Liver (tissue), 8 donors: ENCODE measurements at regions not wholly inside any gene's neighbourhood (a gene's known extent, or its start where the extent isn't known, plus 50 kb on each side); places are given as distances from the start of the nearest gene placed in this dataset.

Experiments used
- DNase-seq: peaks from one replicate; pipeline ENCODE4 v3.0.0-alpha.2; 2017; ENCODE audit warnings: low spot score
- H3K27ac ChIP-seq, 2 donors: one replicate each; pipeline ENCODE4 v1.7.0; 2013; ENCODE audit warnings: inconsistent platforms in 2 of 2, low read length in 2 of 2, control low read depth in 1 of 2, low read depth in 1 of 2, mild to moderate bottlenecking in 1 of 2
- H3K27me3 ChIP-seq, 4 donors: one replicate each; pipeline versions ENCODE4 v1.6.1 to v1.7.0; 2013; ENCODE audit warnings: low read length in 3 of 4, inconsistent platforms in 1 of 4, mild to moderate bottlenecking in 1 of 4, moderate library complexity in 1 of 4; ENCODE audit not compliant: control insufficient read depth in 4 of 4, insufficient read depth in 4 of 4
- H3K36me3 ChIP-seq, 4 donors: one replicate each; pipeline versions ENCODE4 v1.6.1 to v1.7.0; 2013; ENCODE audit warnings: low read length in 3 of 4, mild to moderate bottlenecking in 3 of 4, low read depth in 1 of 4, moderate library complexity in 1 of 4; ENCODE audit not compliant: control insufficient read depth in 4 of 4, insufficient read depth in 3 of 4
- H3K4me1 ChIP-seq, 4 donors: one replicate each; pipeline versions ENCODE4 v1.6.1 to v1.7.0; 2013; ENCODE audit warnings: low read length in 3 of 4, mild to moderate bottlenecking in 3 of 4, moderate library complexity in 1 of 4; ENCODE audit not compliant: control insufficient read depth in 4 of 4, insufficient read depth in 4 of 4
- H3K4me3 ChIP-seq, 3 donors: one replicate each; pipeline versions ENCODE4 v1.6.1 to v1.7.0; 2013; ENCODE audit warnings: low read length in 3 of 3, control low read depth in 1 of 3, low read depth in 1 of 3, mild to moderate bottlenecking in 1 of 3
- H3K9ac ChIP-seq, 2 donors: one replicate each; pipeline ENCODE4 v1.7.0; 2013; ENCODE audit warnings: low read length in 2 of 2, mild to moderate bottlenecking in 2 of 2, moderate library complexity in 2 of 2, control low read depth in 1 of 2, low read depth in 1 of 2
- H3K9me3 ChIP-seq, 4 donors: one replicate each; pipeline versions ENCODE4 v1.6.1 to v1.7.0; 2013; ENCODE audit warnings: low read length in 3 of 4; ENCODE audit not compliant: control insufficient read depth in 4 of 4
- EGR1 ChIP-seq, 2 donors: IDR thresholded peaks; 2 replicates each; pipeline ENCODE4 v1.6.1; 2016 to 2018; ENCODE audit warnings: antibody characterized with exemption in 2 of 2, low read depth in 2 of 2
- FOXA1 ChIP-seq: IDR thresholded peaks from 2 replicates; pipeline ENCODE4 v1.6.1; 2016; ENCODE audit warnings: antibody characterized with exemption
- FOXA2 ChIP-seq: IDR thresholded peaks from 2 replicates; pipeline ENCODE4 v1.6.1; 2016; ENCODE audit warnings: antibody characterized with exemption
- GABPA ChIP-seq, 2 donors: IDR thresholded peaks in 1 of 2; conservative IDR thresholded peaks in 1 of 2; 2 replicates each; pipeline ENCODE4 v1.6.1; 2016; ENCODE audit warnings: antibody characterized with exemption in 2 of 2, mild to moderate bottlenecking in 1 of 2, moderate library complexity in 1 of 2
- HNF4A ChIP-seq, 2 donors: conservative IDR thresholded peaks; 2 replicates each; pipeline ENCODE4 v1.6.1; 2016; ENCODE audit warnings: antibody characterized with exemption in 2 of 2, mild to moderate bottlenecking in 2 of 2
- HNF4G ChIP-seq: IDR thresholded peaks from 2 replicates; pipeline ENCODE4 v1.6.1; 2016; ENCODE audit warnings: antibody characterized with exemption
- JUND ChIP-seq, 2 donors: IDR thresholded peaks; 2 replicates each; pipeline ENCODE4 v1.6.1; 2016; ENCODE audit warnings: antibody characterized with exemption in 2 of 2
- NR2F2 ChIP-seq: IDR thresholded peaks from 2 replicates; pipeline ENCODE4 v1.6.1; 2016; ENCODE audit warnings: antibody characterized with exemption
- RAD21 ChIP-seq, 2 donors: IDR thresholded peaks; 2 replicates each; pipeline ENCODE4 v1.6.1; 2016; ENCODE audit warnings: antibody characterized with exemption in 2 of 2, mild to moderate bottlenecking in 2 of 2
- RXRA ChIP-seq, 2 donors: IDR thresholded peaks; 2 replicates each; pipeline ENCODE4 v1.6.1; 2017 to 2018; ENCODE audit warnings: antibody characterized with exemption in 2 of 2, mild to moderate bottlenecking in 1 of 2
- SP1 ChIP-seq: IDR thresholded peaks from 2 replicates; pipeline ENCODE4 v1.6.1; 2018; ENCODE audit warnings: antibody characterized with exemption, mild to moderate bottlenecking
- TAF1 ChIP-seq: conservative IDR thresholded peaks from 2 replicates; pipeline ENCODE4 v1.6.1; 2016; ENCODE audit warnings: antibody characterized with exemption, mild to moderate bottlenecking
- YY1 ChIP-seq: IDR thresholded peaks from 2 replicates; pipeline ENCODE4 v1.6.1; 2016; ENCODE audit warnings: antibody characterized with exemption, mild to moderate bottlenecking
- WGBS: extraction: QIAGEN DNeasy Blood & Tissue Kit; methylation state at CpG from one replicate; pipeline ENCODE4 v1.1.7; 2013; 5-methylcytosine and 5-hydroxymethylcytosine counted together
- TF ChIP-seq, protein P1 (sequence below): IDR thresholded peaks from 2 replicates; pipeline ENCODE4 v1.6.1; 2016; ENCODE audit warnings: antibody characterized with exemption
- TF ChIP-seq, protein P2 (sequence below): IDR thresholded peaks from 2 replicates; pipeline ENCODE4 v1.6.1; 2016; ENCODE audit warnings: antibody characterized with exemption, mild to moderate bottlenecking
- TF ChIP-seq, protein P3 (sequence below): fragments of 150-350 bp; IDR thresholded peaks from 2 replicates; pipeline ENCODE4 v1.5.1; 2017; ENCODE audit warnings: improper control_type of control experiment, low read depth, low read length; ENCODE audit not compliant: missing input control
- TF ChIP-seq, protein P4 (sequence below): IDR thresholded peaks from 2 replicates; pipeline ENCODE4 v1.6.1; 2016; ENCODE audit warnings: antibody characterized with exemption
- TF ChIP-seq, protein P5 (sequence below): IDR thresholded peaks from 2 replicates; pipeline ENCODE4 v1.6.1; 2016; ENCODE audit warnings: antibody characterized with exemption
- donor health status: healthy.
- donor health status: healthy.
- donor health status: healthy.
- donor health status: healthy.
- donor health status: healthy.

DNA sequence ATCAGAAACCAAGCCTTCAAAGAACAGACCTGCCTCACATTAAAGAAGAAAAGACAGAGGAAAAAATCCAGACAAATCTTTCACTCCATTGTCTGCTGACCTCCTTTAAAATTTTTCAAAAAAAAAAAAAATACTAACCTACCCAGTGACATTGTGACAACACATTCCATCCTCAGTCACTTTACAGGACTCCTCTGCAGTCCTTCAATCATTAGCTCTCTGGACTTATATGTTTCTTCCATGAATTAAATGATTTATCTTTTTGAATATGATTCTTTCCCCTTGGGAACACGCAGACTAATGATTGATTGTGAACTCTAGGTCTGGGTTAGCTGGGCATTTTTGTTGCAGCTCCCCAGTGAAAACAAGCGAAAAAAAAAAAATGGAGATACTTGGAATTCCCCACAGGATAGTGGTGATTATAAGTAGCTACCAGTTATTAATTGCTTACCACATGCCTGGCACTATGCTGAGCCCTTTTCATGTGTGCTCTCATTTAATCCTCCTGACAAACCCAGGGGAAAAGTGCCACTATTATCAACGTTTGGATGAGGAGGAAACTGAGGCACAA lies 261.3 kb upstream of the NCKAP5 start:
- no peak overlapping the region for H3K4me3 ChIP-seq

More for the DNA sequence above, 261.3 kb upstream of the NCKAP5 start:
- Histone ChIP-seq H3K4me1 (peaks cover 0 to 3% (median 0%) of the 10 kb centered on the region in 4 donors), H3K36me3 (no peaks in the 10 kb centered on the region), H3K27ac (no peak overlapping the region), H3K27me3 (no peaks in the 10 kb centered on the region), H3K9me3 (no peaks in the 10 kb centered on the region), H3K9ac (no peak overlapping the region)
- WGBS, result 50% methylated on average over 3 of the region's 3 CpGs
- DNase-seq, result no peak
- TF ChIP-seq JUND (IDR thresholded peaks at IDR 0.05) (no peak), TAF1 (no peak), HNF4G (no peak), RAD21 (IDR thresholded peaks at IDR 0.05) (no peak), FOXA2 (no peak), NR2F2 (no peak), RXRA (IDR thresholded peaks at IDR 0.05) (no peak), EGR1 (IDR thresholded peaks at IDR 0.05; ENCODE audit: low read depth in 2 of 2) (no peak), GABPA (IDR thresholded peaks at IDR 0.05 in 1 of 2, conservative IDR thresholded peaks at IDR 0.05 in 1 of 2) (no peak), SP1 (no peak), YY1 (no peak), FOXA1 (no peak), HNF4A (conservative IDR thresholded peaks at IDR 0.05) (no peak)
- TF ChIP-seq, protein P1, sequence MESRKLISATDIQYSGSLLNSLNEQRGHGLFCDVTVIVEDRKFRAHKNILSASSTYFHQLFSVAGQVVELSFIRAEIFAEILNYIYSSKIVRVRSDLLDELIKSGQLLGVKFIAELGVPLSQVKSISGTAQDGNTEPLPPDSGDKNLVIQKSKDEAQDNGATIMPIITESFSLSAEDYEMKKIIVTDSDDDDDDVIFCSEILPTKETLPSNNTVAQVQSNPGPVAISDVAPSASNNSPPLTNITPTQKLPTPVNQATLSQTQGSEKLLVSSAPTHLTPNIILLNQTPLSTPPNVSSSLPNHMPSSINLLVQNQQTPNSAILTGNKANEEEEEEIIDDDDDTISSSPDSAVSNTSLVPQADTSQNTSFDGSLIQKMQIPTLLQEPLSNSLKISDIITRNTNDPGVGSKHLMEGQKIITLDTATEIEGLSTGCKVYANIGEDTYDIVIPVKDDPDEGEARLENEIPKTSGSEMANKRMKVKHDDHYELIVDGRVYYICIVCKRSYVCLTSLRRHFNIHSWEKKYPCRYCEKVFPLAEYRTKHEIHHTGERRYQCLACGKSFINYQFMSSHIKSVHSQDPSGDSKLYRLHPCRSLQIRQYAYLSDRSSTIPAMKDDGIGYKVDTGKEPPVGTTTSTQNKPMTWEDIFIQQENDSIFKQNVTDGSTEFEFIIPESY, result no peak
- TF ChIP-seq, protein P2, sequence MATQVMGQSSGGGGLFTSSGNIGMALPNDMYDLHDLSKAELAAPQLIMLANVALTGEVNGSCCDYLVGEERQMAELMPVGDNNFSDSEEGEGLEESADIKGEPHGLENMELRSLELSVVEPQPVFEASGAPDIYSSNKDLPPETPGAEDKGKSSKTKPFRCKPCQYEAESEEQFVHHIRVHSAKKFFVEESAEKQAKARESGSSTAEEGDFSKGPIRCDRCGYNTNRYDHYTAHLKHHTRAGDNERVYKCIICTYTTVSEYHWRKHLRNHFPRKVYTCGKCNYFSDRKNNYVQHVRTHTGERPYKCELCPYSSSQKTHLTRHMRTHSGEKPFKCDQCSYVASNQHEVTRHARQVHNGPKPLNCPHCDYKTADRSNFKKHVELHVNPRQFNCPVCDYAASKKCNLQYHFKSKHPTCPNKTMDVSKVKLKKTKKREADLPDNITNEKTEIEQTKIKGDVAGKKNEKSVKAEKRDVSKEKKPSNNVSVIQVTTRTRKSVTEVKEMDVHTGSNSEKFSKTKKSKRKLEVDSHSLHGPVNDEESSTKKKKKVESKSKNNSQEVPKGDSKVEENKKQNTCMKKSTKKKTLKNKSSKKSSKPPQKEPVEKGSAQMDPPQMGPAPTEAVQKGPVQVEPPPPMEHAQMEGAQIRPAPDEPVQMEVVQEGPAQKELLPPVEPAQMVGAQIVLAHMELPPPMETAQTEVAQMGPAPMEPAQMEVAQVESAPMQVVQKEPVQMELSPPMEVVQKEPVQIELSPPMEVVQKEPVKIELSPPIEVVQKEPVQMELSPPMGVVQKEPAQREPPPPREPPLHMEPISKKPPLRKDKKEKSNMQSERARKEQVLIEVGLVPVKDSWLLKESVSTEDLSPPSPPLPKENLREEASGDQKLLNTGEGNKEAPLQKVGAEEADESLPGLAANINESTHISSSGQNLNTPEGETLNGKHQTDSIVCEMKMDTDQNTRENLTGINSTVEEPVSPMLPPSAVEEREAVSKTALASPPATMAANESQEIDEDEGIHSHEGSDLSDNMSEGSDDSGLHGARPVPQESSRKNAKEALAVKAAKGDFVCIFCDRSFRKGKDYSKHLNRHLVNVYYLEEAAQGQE, result no peak
- TF ChIP-seq, protein P3, sequence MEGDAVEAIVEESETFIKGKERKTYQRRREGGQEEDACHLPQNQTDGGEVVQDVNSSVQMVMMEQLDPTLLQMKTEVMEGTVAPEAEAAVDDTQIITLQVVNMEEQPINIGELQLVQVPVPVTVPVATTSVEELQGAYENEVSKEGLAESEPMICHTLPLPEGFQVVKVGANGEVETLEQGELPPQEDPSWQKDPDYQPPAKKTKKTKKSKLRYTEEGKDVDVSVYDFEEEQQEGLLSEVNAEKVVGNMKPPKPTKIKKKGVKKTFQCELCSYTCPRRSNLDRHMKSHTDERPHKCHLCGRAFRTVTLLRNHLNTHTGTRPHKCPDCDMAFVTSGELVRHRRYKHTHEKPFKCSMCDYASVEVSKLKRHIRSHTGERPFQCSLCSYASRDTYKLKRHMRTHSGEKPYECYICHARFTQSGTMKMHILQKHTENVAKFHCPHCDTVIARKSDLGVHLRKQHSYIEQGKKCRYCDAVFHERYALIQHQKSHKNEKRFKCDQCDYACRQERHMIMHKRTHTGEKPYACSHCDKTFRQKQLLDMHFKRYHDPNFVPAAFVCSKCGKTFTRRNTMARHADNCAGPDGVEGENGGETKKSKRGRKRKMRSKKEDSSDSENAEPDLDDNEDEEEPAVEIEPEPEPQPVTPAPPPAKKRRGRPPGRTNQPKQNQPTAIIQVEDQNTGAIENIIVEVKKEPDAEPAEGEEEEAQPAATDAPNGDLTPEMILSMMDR, result no peak
- TF ChIP-seq, protein P4, sequence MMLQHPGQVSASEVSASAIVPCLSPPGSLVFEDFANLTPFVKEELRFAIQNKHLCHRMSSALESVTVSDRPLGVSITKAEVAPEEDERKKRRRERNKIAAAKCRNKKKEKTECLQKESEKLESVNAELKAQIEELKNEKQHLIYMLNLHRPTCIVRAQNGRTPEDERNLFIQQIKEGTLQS, result no peak
- TF ChIP-seq, protein P5, sequence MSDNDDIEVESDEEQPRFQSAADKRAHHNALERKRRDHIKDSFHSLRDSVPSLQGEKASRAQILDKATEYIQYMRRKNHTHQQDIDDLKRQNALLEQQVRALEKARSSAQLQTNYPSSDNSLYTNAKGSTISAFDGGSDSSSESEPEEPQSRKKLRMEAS, result no peak
